ENCODE measurements at regions not wholly inside any gene's neighbourhood (a gene's known extent, or its start where the extent isn't known, plus 50 kb on each side); places are given as distances from the start of the nearest gene placed in this dataset.

GRCh38 chr13:76803831-76804230, 82.4 kb downstream of the KCTD12 start:
- no peak for TF ChIP-seq CTCF (IDR thresholded peaks at IDR 0.05; ENCODE audit: unreplicated experiment in 3 of 3)
- Mint-ChIP-seq H3K36me3 (ENCODE audit: low read depth) (no peaks in the 10 kb centered on the region), H3K4me1 (no peaks in the 10 kb centered on the region), H3K27ac (no peak overlapping the region), H3K9me3 (peaks cover 2% of the 10 kb centered on the region), H3K4me3 (no peak overlapping the region), H3K27me3 (ENCODE audit: low read depth) (no peaks in the 10 kb centered on the region)

GRCh38 chr13:76800943-76801342, 85.3 kb downstream of the KCTD12 start:
- no peaks in the 10 kb centered on the region for H3K36me3 Mint-ChIP-seq (ENCODE audit: low read depth)
- H3K27me3 Mint-ChIP-seq (ENCODE audit: low read depth): no peaks in the 10 kb centered on the region
- no peaks in the 10 kb centered on the region for H3K9me3 Mint-ChIP-seq
- peak overlapping the region in 1 of 3 experiments; percentile 61 for H3K27ac Mint-ChIP-seq
- no peak overlapping the region for H3K4me3 Mint-ChIP-seq
- TF ChIP-seq CTCF (IDR thresholded peaks at IDR 0.05; ENCODE audit: unreplicated experiment in 3 of 3): no peak
- H3K4me1 Mint-ChIP-seq: no peaks in the 10 kb centered on the region

DNA sequence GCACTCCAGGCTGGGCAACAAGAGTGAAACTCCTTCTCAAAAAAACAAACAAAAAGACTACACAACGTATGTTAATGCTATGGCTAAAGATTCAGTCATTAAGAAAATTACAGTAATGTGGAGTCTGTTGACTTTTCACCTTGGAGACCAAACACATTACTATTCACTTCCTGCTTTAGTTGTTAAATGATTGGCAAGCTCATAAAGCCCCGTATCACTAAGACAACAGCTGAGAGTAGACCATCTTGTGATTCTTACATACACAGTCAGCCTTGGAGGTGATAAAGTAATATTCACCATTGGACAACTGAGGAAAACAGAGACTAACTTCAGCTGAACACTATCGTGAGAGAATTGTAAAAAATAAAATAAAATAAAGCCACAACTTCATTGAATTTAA, 86.5 kb downstream of the KCTD12 start:
- no peak for TF ChIP-seq CTCF (IDR thresholded peaks at IDR 0.05; ENCODE audit: unreplicated experiment in 3 of 3)
- H3K27me3 Mint-ChIP-seq (ENCODE audit: low read depth): no peaks in the 10 kb centered on the region
- H3K9me3 Mint-ChIP-seq: no peaks in the 10 kb centered on the region
- H3K36me3 Mint-ChIP-seq (ENCODE audit: low read depth): no peaks in the 10 kb centered on the region
- no peak overlapping the region for H3K4me3 Mint-ChIP-seq
- H3K27ac Mint-ChIP-seq: peak overlapping the region in 1 of 3 experiments; percentile 69
- H3K4me1 Mint-ChIP-seq: no peaks in the 10 kb centered on the region

- Mint-ChIP-seq H3K27ac (peak overlapping the region in 1 of 3 experiments; percentile 43), H3K27me3 (ENCODE audit: low read depth) (no peaks in the 10 kb centered on the region), H3K36me3 (ENCODE audit: low read depth) (no peaks in the 10 kb centered on the region), H3K4me1 (peaks cover 7% of the 10 kb centered on the region), H3K4me3 (no peak overlapping the region), H3K9me3 (no peaks in the 10 kb centered on the region)
- TF ChIP-seq CTCF (IDR thresholded peaks at IDR 0.05; ENCODE audit: unreplicated experiment in 3 of 3): no peak
Measured at GRCh38 chr13:76798037-76798436, 88.2 kb downstream of the KCTD12 start.

- no peaks in the 10 kb centered on the region for H3K27me3 Mint-ChIP-seq (ENCODE audit: low read depth)
- H3K36me3 Mint-ChIP-seq (ENCODE audit: low read depth): no peaks in the 10 kb centered on the region
- no peaks in the 10 kb centered on the region for H3K9me3 Mint-ChIP-seq
- H3K27ac Mint-ChIP-seq: no peak overlapping the region
- no peak for TF ChIP-seq CTCF (IDR thresholded peaks at IDR 0.05; ENCODE audit: unreplicated experiment in 3 of 3)
- peaks cover 14% of the 10 kb centered on the region for H3K4me1 Mint-ChIP-seq
- no peak overlapping the region for H3K4me3 Mint-ChIP-seq
Measured at GRCh38 chr13:76797361-76797760, 88.8 kb downstream of the KCTD12 start.

DNA sequence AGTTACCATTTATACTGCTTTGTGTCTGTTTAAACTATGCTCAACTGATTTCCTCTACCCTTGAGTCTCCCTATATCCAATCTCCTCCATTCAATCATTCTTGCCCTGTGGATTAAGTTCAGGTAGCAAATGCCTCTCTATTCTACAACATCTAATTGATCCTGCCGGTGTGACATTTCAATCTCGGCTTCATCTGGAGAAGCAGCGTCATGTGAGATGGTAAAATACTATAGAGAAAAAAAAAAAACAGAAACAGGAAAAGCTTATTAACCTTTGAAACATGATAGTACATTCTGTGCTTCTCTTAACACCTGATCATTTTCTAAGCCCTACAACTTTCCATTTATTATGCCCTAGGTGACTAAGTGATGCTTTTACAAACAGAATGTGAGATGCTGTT, 89.4 kb downstream of the KCTD12 start:
- no peak for TF ChIP-seq CTCF (IDR thresholded peaks at IDR 0.05; ENCODE audit: unreplicated experiment in 3 of 3)
- H3K27me3 Mint-ChIP-seq (ENCODE audit: low read depth): no peaks in the 10 kb centered on the region
- no peak overlapping the region for H3K27ac Mint-ChIP-seq
- H3K4me1 Mint-ChIP-seq: peaks cover 14% of the 10 kb centered on the region
- no peaks in the 10 kb centered on the region for H3K9me3 Mint-ChIP-seq
- H3K36me3 Mint-ChIP-seq (ENCODE audit: low read depth): no peaks in the 10 kb centered on the region
- no peak overlapping the region for H3K4me3 Mint-ChIP-seq
